ENCODE measurements at regions not wholly inside any gene's neighbourhood (a gene's known extent, or its start where the extent isn't known, plus 50 kb on each side); places are given as distances from the start of the nearest gene placed in this dataset.
"Not testable (repeated sequence)": the region's sequence is repeated elsewhere in the genome, so short reads cannot be mapped to it uniquely, and the experiment has no call there.

- DNase-seq (ENCODE audit: low read depth in 2 of 3, low spot score in 2 of 3) = peak in 1 of 3 donors; percentile 13
Measured at GRCh38 chr2:111519071-111519470, 364.9 kb downstream of the ANAPC1 start.

DNA sequence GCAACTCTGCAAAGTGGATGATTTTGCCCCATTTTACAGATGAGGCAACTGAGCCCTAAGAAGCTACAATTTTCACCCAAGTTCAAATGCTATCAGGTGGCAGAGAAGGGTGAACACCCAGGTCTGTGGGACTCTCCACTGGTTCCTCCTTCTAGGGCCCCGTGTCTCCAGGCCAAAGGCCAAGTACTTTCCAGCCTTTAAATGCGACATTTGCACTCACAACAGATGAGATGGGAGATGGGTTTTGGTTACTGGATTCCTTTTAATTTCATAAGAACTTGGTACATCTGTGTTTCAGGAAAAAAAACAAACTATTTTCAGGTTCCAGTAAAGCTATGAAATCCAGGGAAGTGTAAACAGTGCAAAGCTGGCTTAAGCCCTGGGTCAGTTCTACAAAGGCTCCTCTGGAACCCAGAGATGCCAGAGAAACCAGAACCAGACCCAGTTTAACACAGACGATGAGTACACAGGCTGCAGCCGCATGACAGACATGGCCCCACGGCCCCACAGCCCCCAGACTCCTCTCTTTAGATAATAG, 361.7 kb downstream of the ANAPC1 start:
- DNase-seq (ENCODE audit: low read depth in 2 of 3, low spot score in 2 of 3) = no peak

- no peak for DNase-seq (ENCODE audit: low read depth in 2 of 3, low spot score in 2 of 3)
Measured at GRCh38 chr2:111523009-111523408, 361.0 kb downstream of the ANAPC1 start.

GRCh38 chr2:111525026-111525425, 359.0 kb downstream of the ANAPC1 start:
- not testable (repeated sequence) for DNase-seq (ENCODE audit: low read depth in 2 of 3, low spot score in 2 of 3)

GRCh38 chr2:111526041-111526639, 357.9 kb downstream of the ANAPC1 start:
- not testable (repeated sequence) for DNase-seq (ENCODE audit: low read depth in 2 of 3, low spot score in 2 of 3)

GRCh38 chr2:111527707-111528400, 356.1 kb downstream of the ANAPC1 start:
- not testable (repeated sequence) for DNase-seq (ENCODE audit: low read depth in 2 of 3, low spot score in 2 of 3)

- not testable (repeated sequence) for DNase-seq (ENCODE audit: low read depth in 2 of 3, low spot score in 2 of 3)
Measured at GRCh38 chr2:111529022-111529421, 355.0 kb downstream of the ANAPC1 start.

DNA sequence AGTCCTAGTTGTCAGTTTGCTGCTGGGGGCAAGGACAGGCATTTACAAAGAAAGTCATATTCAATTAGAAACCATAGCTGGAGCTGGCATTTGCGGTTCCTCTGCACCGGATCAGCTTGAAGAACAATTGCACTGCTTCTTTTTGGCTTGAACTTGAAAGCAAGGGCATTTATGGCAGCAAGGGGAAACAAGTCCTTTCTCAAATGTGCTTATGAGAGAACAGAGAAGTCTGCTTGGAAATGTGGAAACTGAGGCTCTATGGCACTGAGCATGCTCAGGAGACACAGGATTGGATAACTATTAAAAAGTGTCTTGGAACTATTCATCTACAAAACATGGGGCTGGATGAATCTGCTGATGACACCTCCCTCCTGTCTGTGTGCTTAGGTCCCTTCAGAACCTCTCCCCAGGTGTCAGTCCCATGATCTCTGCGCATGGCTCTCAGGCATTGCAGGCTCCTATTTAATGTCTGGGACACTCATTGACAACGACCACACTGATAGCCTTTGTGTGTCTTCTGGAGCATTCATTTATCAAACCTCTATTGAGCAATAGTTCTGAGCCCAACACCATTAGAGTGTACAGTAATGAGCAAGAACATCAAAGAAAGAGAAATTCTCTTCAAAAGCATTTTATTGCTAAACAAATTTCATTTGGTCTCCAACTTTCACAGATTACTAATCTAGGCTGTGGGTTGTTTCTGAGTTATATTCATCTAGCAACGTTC, 353.6 kb downstream of the ANAPC1 start:
- DNase-seq (ENCODE audit: low read depth in 2 of 3, low spot score in 2 of 3) = not testable (repeated sequence)

DNA sequence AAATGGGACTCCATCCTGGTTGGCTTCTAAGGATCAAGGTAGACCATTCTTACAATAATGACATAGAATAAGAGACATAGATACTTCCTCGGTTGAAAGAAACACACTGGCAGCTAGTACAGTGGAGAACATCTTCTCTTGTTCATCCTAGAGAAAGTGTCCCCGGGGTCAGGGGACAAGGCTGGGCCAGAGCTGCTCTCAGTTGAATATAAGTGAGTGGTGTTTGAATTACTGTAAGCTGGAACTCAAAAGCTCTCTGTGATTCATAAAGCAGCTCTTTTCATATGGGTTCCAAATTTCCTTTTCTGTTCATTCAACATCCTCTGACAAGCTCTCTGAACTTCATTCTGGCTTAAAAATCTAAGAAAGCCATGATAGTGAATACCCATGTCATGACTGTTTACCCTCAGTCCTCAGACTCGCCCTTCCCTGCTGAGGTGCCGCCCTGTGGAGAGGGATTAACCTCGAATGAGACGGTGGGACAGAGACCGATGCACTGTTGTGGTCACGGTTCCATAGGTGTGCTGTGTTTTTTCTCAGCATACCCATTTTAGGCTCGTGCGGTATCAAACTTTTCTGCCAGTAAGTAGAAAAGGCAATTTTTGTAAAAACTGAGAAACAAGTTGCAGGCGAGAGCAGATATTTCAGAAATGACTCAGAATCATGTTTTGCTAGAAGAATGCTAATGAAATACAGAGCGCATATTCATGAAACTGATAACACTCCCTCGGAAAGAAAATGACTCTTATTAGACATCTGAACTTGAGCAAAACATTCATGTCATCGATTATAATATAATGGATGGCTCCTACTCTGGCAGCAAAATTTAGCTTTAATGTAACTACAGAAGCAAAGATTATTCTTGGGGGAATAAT, 351.1 kb downstream of the ANAPC1 start:
- not testable (repeated sequence) for DNase-seq (ENCODE audit: low read depth in 2 of 3, low spot score in 2 of 3)

DNA sequence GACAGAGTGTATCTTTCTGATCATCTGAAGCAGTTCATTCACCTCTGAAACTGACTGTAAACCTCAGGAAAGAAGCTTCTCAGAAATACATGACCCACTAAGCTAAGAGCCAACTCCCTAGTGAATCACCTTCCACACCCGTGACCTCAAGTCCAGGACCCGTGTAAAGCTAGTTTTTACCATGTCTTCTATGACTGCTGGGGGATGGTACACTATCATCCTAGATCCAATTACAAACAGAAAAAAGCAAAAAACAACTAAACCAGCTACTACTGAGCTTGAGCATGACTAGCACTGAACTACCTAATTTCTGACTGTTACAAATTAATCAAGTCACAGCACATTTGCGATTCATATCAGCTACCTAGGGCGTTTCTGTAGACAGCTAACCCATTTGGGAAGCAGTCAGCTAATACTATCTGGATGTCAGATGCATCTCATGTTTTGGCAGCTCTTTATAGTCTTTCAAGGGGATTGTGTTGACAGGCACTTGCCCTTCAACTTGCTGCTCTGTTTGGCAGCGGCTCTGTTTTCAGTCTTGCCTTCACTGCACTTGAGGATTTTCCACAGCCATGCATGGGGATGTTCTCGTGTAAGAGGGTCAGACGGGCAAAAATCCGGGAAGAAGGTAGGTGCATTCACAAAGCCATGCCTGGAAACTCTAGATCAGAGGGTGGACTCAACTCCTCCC, 350.3 kb downstream of the ANAPC1 start:
- not testable (repeated sequence) for DNase-seq (ENCODE audit: low read depth in 2 of 3, low spot score in 2 of 3)

GRCh38 chr2:111534910-111535352, 349.1 kb downstream of the ANAPC1 start:
- no peak for DNase-seq (ENCODE audit: low read depth in 2 of 3, low spot score in 2 of 3)

DNA sequence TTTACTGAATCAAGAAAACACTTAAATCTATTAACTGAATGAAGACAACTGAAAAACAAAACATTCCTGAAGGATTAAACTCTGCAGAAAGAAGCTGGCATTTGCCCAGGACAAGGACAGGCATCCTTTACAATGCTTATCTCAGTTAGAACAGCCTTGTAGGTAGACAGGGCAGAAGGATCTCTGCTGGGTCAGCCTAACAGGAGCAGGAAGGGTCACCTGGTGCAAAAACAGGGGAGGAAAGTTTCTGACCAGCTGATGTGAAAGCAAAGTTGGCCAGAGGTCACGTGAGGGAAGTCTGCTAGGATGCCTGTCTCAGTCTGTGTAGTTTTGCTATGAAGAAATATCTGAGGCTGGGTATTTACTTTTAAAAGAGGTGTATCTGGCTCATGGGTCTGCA, 348.6 kb downstream of the ANAPC1 start:
- no peak for DNase-seq (ENCODE audit: low read depth in 2 of 3, low spot score in 2 of 3)

- DNase-seq (ENCODE audit: low read depth in 2 of 3, low spot score in 2 of 3) = no peak
Measured at GRCh38 chr2:111537078-111537655, 346.8 kb downstream of the ANAPC1 start.

DNA sequence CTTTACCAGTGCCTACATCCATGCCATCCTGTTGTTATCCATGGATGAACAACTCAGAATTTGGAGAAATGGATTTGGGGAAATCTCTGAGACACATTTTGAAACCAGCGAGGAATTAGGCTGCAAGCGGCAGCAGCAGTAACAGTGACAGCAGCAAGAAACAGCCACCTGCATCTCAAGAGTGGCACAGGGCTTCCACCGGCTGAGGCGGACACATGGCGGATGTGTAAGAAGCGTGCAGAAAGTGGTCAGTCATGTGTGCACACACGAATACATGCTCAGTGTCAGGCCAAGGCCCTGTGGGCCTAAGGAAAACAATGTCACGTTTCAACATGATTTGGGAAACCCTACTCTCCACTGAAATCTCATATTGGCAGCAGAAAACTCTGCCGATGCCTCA, 344.0 kb downstream of the ANAPC1 start:
- DNase-seq (ENCODE audit: low read depth in 2 of 3, low spot score in 2 of 3) = not testable (repeated sequence)

DNA sequence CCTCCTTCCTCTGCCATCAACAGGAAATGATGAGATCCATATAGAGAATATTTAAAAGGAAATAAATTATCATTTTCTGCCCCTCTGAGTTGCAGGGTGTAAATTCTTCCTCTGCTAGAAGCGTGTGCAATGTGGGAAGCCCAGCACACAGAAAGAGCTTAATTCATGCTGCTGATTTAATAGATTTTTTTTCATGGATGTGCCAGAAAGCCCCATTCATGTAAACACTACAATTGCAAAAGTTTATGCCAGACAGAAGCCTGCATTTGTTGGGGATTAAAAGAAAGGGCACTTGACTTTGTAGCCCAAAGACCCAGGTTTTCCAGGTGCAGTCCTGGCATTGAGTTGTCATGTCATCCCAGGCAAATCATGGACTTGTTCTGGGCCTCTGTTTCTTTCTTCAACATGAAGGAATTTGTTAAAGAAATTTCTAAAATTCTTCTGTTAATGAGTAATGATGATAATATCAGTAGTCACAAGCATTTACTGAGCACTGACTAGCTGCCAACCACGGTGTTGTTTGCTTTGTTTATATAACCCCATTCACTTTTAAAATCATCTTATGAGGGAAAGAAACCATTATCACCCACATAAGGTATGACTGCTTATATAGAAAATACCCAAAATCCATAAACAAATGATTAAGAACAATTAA, 341.7 kb downstream of the ANAPC1 start:
- DNase-seq (ENCODE audit: low read depth in 2 of 3, low spot score in 2 of 3) = not testable (repeated sequence)

DNA sequence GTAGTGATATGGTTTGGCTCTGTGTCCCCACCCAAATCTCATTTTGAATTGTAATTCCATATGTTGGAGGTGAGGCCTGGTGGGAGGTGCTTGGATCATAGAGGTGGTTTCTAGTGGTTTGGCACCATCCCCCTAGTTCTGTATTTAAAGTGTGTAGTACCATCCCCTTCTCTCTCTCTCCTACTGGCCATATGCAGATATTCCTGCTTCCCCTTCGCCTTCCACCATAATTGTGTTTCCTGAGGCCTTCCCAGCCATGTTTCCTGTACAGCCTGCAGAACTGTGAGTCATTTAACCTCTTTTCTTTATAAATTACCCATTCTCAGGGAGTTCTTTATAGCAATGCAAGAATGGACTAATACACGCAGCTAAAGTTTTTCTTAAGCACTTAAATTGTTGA, 340.0 kb downstream of the ANAPC1 start:
- DNase-seq (ENCODE audit: low read depth in 2 of 3, low spot score in 2 of 3) = not testable (repeated sequence)

GRCh38 chr2:111545723-111546431, 338.1 kb downstream of the ANAPC1 start:
- not testable (repeated sequence) for DNase-seq (ENCODE audit: low read depth in 2 of 3, low spot score in 2 of 3)

DNA sequence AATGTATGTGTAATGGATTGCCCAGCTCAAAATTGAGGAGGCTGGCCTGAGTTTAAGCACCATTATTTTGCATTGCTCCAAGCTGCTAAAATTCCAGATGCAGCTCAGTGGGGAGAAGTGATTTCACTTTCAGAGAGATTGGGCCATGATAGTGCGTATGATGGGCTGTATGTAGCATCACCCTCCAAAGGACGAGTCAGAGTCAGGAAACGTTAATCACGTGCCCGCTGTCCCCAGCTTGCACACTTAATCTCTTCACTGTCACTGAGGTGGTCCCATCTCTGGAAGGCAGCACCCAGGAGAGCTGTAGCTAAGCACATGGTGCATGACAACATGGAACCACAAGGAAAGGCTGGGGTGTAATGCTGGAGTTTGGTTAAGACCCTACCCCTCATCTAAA, 337.4 kb downstream of the ANAPC1 start:
- DNase-seq (ENCODE audit: low read depth in 2 of 3, low spot score in 2 of 3) = not testable (repeated sequence)

All from hematopoietic multipotent progenitor cell (in vitro differentiated cells).